ENCODE measurements at regions not wholly inside any gene's neighbourhood (a gene's known extent, or its start where the extent isn't known, plus 50 kb on each side); places are given as distances from the start of the nearest gene placed in this dataset.

- TF ChIP-seq SMARCA5 (IDR thresholded peaks at IDR 0.05), result no peak
- no peak for TF ChIP-seq TAF1 (IDR thresholded peaks at IDR 0.05; ENCODE audit: borderline replicate concordance, low read depth, low read length)
- no peak for TF ChIP-seq MTA3 (IDR thresholded peaks at IDR 0.05; ENCODE audit: borderline replicate concordance, low read length)
- no peak for TF ChIP-seq HDGF (IDR thresholded peaks at IDR 0.05)
- no peak for TF ChIP-seq TCF12 (IDR thresholded peaks at IDR 0.05; ENCODE audit: low read depth, low read length)
- no peak for TF ChIP-seq PKNOX1 (IDR thresholded peaks at IDR 0.05)
These were observed 69.3 kb upstream of the PDZD8 start (continued) for GRCh38 chr10:117444497-117445040.

GRCh38 chr10:117443686-117444041 lies 68.4 kb upstream of the PDZD8 start:
- intact Hi-C loops (cut with micrococcal nuclease; ENCODE audit: unreplicated experiment) (loop anchor here (5.0 kb wide), 2 partner anchors 226 to 799 kb away; no protein-coding TSS in a partner anchor), in situ Hi-C loops (cut with MboI) (no loop called here)
- H3K4me2 ChIP-seq (ENCODE audit: control insufficient read depth, insufficient read depth), result no peak overlapping the region
- no peaks in the 10 kb centered on the region for H4K20me1 ChIP-seq (ENCODE audit: control insufficient read depth, insufficient read depth)
- no peak for FAIRE-seq
- no peaks in the 10 kb centered on the region; a peak in 1 of 4 replicates for H3K27me3 ChIP-seq (replicated peaks in 1 of 2; ENCODE audit: control insufficient read depth in 2 of 2, insufficient read depth in 2 of 2, low read length in 1 of 2)
- no peak overlapping the region for H3K27ac ChIP-seq (ENCODE audit: control insufficient read depth, insufficient read depth)
- POLR2A ChIA-PET, result no interaction called here
- CTCF ChIA-PET, result interaction anchor here (1.1 to 4.3 kb wide), 2 partner anchors 14 to 227 kb away, joined by 3 to 65 read pairs; no protein-coding TSS in a partner anchor
- TF ChIP-seq ZSCAN29 (IDR thresholded peaks at IDR 0.05) (no peak), MYC (IDR thresholded peaks at IDR 0.05; ENCODE audit: insufficient read depth, insufficient read length, insufficient replicate concordance, low read length, severe bottlenecking) (no peak), ZBTB33 (IDR thresholded peaks at IDR 0.05) (peak; percentile 70; the same call in 1 of the 2 replicates), MAX (IDR thresholded peaks at IDR 0.05; ENCODE audit: low read depth, low read length) (no peak)
- no peak overlapping the region for H3K9ac ChIP-seq (ENCODE audit: control insufficient read depth, insufficient read depth, low read length)
- no peak overlapping the region for H3K4me3 ChIP-seq
- SMC1A ChIA-PET (ENCODE audit: uncharacterized antibody, unreplicated experiment), result interaction anchor here (1.7 to 2.9 kb wide), 2 partner anchors 12 to 36 kb away, joined by 5 to 19 read pairs; no protein-coding TSS in a partner anchor
- no peak for DNase-seq (ENCODE audit: low read depth, low spot score)
- no peak overlapping the region for H2AFZ ChIP-seq (ENCODE audit: control insufficient read depth, low read depth, low read length)
- no TSS peak for BruUV-seq (replicated peaks)
- RAD21 ChIA-PET (ENCODE audit: unreplicated experiment), result interaction anchor here (3.3 kb wide), 1 partner anchor 12 kb away, joined by 15 read pairs; no protein-coding TSS in a partner anchor
- no peaks in the 10 kb centered on the region; the same call in 2 of the 3 replicates for H3K9me3 ChIP-seq (replicated peaks; ENCODE audit: control insufficient read depth, insufficient read depth, low read length)
- no peaks in the 10 kb centered on the region for H3K36me3 ChIP-seq (ENCODE audit: control insufficient read depth in 2 of 2, insufficient read depth in 2 of 2, low read length in 1 of 2)
- 59% methylated on average over 6 of the region's 6 CpGs for whole genome bisulfite sequencing (ENCODE audit: insufficient coverage, insufficient replicate concordance, low lambda C conversion rate, missing lambda C conversion rate)
- ATAC-seq, result no peak
- H3K79me2 ChIP-seq (ENCODE audit: control insufficient read depth, insufficient read depth, low read length), result no peaks in the 10 kb centered on the region
- H3K4me1 ChIP-seq (ENCODE audit: control insufficient read depth, insufficient read depth, low read length), result 0 out of 2 replicates have a peak, but pooled peaks cover 5% of the 10 kb centered on the region
